HCT116 (cell line): ENCODE measurements at regions not wholly inside any gene's neighbourhood (a gene's known extent, or its start where the extent isn't known, plus 50 kb on each side); places are given as distances from the start of the nearest gene placed in this dataset.
"Not testable (repeated sequence)": the region's sequence is repeated elsewhere in the genome, so short reads cannot be mapped to it uniquely, and the experiment has no call there.

Source experiments
- CTCF ChIP-seq, 3 experiments: fragments of 200-600 bp in 1 of 3; sonication (generic) in 1 of 3; IDR thresholded peaks in 2 of 3; conservative IDR thresholded peaks in 1 of 3; 2 replicates each; pipeline ENCODE4 v1.5.1; 2012 to 2017; ENCODE audit warnings: low read depth in 2 of 3, low read length in 2 of 3, antibody characterized with exemption in 1 of 3, borderline replicate concordance in 1 of 3, control low read depth in 1 of 3, mild to moderate bottlenecking in 1 of 3, mixed read lengths in 1 of 3, mixed run types in 1 of 3, moderate library complexity in 1 of 3; ENCODE audit not compliant: insufficient read depth in 1 of 3
- EZH2 ChIP-seq: fragments of 200-600 bp; sonication (generic); IDR thresholded peaks from 2 replicates; pipeline ENCODE4 v1.6.1; 2017; ENCODE audit warnings: antibody characterized with exemption, mixed run types
- EZH2phosphoT487 ChIP-seq: fragments of 200-600 bp; IDR thresholded peaks from 2 replicates; pipeline ENCODE4 v1.6.1; 2018; ENCODE audit warnings: antibody characterized with exemption, borderline replicate concordance
- POLR2AphosphoS5 ChIP-seq: IDR thresholded peaks from 2 replicates; pipeline ENCODE4 v1.6.1; 2011; ENCODE audit warnings: mild to moderate bottlenecking, low read depth, low read length, moderate library complexity
- ZFX ChIP-seq: fragments of 450-650 bp; IDR thresholded peaks from 2 replicates; pipeline ENCODE4 v1.6.1; 2017

- not testable (repeated sequence) for TF ChIP-seq CTCF (IDR thresholded peaks at IDR 0.05 in 2 of 3, conservative IDR thresholded peaks at IDR 0.05 in 1 of 3; ENCODE audit: borderline replicate concordance in 1 of 3, insufficient read depth in 1 of 3, low read depth in 2 of 3, low read length in 2 of 3); ZFX; EZH2; EZH2phosphoT487; POLR2AphosphoS5
Measured at GRCh38 chr4:58818560-58818959, 1708.4 kb upstream of the IGFBP7 start.
